ACHN (cell line): ENCODE measurements at regions not wholly inside any gene's neighbourhood (a gene's known extent, or its start where the extent isn't known, plus 50 kb on each side); places are given as distances from the start of the nearest gene placed in this dataset.
"Not testable (repeated sequence)": the region's sequence is repeated elsewhere in the genome, so short reads cannot be mapped to it uniquely, and the experiment has no call there.

Source experiments
- DNase-seq: peaks from one replicate; pipeline ENCODE4 v3.0.0-alpha.2; 2015
- in situ Hi-C: cut with HindIII; loops from 2 replicates; pipeline ENCODE4 v1.10.0; 2017; ENCODE audit warnings: low sequenced_read_pairs, low pct_ligation_motif_present, low pct_unique_long_range_greater_than_20kb

- in situ Hi-C loops, result no loop called here
- no peak for DNase-seq
These were observed 138.3 kb upstream of the ZNF521 start for GRCh38 chr18:25490316-25490715.

GRCh38 chr18:25473008-25473407 lies 121.0 kb upstream of the ZNF521 start:
- in situ Hi-C loops, result no loop called here

GRCh38 chr18:25470756-25471524 lies 119.0 kb upstream of the ZNF521 start:
- in situ Hi-C loops, result not testable (repeated sequence)

More at GRCh38 chr18:25473008-25473407, 121.0 kb upstream of the ZNF521 start:
- DNase-seq, result no peak

GRCh38 chr18:25470062-25470461 lies 118.1 kb upstream of the ZNF521 start:
- no peak for DNase-seq
- in situ Hi-C loops, result no loop called here

More at GRCh38 chr18:25470756-25471524, 119.0 kb upstream of the ZNF521 start:
- DNase-seq, result not testable (repeated sequence)

- DNase-seq, result no peak
These were observed 117.5 kb upstream of the ZNF521 start for GRCh38 chr18:25469489-25469888.

GRCh38 chr18:25467226-25467987 lies 115.4 kb upstream of the ZNF521 start:
- in situ Hi-C loops, result no loop called here
- DNase-seq, result no peak

More at GRCh38 chr18:25469489-25469888, 117.5 kb upstream of the ZNF521 start:
- in situ Hi-C loops, result no loop called here

GRCh38 chr18:25465152-25465732 lies 113.3 kb upstream of the ZNF521 start:
- in situ Hi-C loops, result no loop called here
- DNase-seq, result no peak

GRCh38 chr18:25464227-25464626 lies 112.3 kb upstream of the ZNF521 start:
- DNase-seq, result no peak
- in situ Hi-C loops, result no loop called here

- in situ Hi-C loops, result no loop called here
- DNase-seq, result no peak
These were observed 111.8 kb upstream of the ZNF521 start for GRCh38 chr18:25463726-25464125.

GRCh38 chr18:25459814-25460213 lies 107.8 kb upstream of the ZNF521 start:
- no peak for DNase-seq
- in situ Hi-C loops, result no loop called here

- in situ Hi-C loops, result no loop called here
- no peak for DNase-seq
These were observed 105.6 kb upstream of the ZNF521 start for GRCh38 chr18:25457601-25458000.

- no peak for DNase-seq
- in situ Hi-C loops, result no loop called here
These were observed 105.2 kb upstream of the ZNF521 start for GRCh38 chr18:25457126-25457525.

GRCh38 chr18:25456334-25457010 lies 104.5 kb upstream of the ZNF521 start:
- in situ Hi-C loops, result no loop called here
- DNase-seq, result no peak

GRCh38 chr18:25455646-25456045 lies 103.7 kb upstream of the ZNF521 start:
- no peak for DNase-seq
- in situ Hi-C loops, result no loop called here

GRCh38 chr18:25455159-25455558 lies 103.2 kb upstream of the ZNF521 start:
- no peak for DNase-seq
- in situ Hi-C loops, result no loop called here

- in situ Hi-C loops, result no loop called here
- DNase-seq, result no peak
These were observed 102.8 kb upstream of the ZNF521 start for GRCh38 chr18:25454730-25455129.

GRCh38 chr18:25454270-25454659 lies 102.3 kb upstream of the ZNF521 start:
- DNase-seq, result no peak
- in situ Hi-C loops, result no loop called here

- in situ Hi-C loops, result no loop called here
- no peak for DNase-seq
These were observed 101.7 kb upstream of the ZNF521 start for GRCh38 chr18:25453556-25454269.
